HG03039 (cell line): ENCODE measurements at regions not wholly inside any gene's neighbourhood (a gene's known extent, or its start where the extent isn't known, plus 50 kb on each side); places are given as distances from the start of the nearest gene placed in this dataset.
"Not testable (repeated sequence)": the region's sequence is repeated elsewhere in the genome, so short reads cannot be mapped to it uniquely, and the experiment has no call there.

Experiments
- ATAC-seq: cut with Tn5 transposase; IDR thresholded peaks from one replicate; pipeline ENCODE4 v1.9.1; 2021; ENCODE audit warnings: mild to moderate bottlenecking, moderate library complexity; ENCODE audit not compliant: unreplicated experiment

DNA sequence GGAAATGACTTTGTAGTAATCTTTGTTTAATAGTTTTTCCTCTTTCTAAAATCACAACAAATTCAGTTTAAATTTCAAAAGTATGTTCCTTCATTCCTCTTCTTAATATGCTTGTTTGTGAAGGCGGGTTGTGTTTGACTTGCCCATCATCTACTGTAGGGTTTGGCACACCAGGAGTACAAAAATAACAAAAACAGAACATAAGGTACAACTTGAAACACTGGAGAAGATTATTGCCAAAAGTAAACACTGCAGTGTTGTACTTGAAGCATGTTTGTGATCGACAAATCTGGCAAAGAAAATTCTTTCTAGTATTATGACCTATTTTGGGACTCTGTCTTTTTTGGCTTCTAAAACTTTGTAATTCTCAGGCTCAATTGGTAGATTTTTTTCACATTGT lies 518.6 kb downstream of the SLITRK5 start:
- no peak for ATAC-seq

DNA sequence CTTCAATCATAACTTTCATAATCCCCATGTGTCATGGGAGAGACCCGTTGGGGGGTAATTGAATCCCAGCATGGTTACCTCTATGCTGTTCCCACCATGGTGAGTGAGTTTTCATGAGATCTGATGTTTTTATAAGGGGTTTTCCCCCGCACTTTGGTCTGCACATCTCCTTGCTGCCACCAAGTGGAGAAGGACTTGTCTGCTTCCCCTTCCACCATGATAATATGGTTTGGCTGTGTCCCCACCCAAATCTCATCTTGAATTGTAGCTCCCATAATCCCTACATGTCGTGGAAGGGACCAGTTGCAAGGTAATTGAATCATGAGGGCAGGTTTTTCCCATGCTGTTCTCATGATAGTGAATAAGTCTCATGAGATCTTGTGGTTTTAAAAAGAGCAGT lies 524.9 kb downstream of the SLITRK5 start:
- no peak for ATAC-seq

DNA sequence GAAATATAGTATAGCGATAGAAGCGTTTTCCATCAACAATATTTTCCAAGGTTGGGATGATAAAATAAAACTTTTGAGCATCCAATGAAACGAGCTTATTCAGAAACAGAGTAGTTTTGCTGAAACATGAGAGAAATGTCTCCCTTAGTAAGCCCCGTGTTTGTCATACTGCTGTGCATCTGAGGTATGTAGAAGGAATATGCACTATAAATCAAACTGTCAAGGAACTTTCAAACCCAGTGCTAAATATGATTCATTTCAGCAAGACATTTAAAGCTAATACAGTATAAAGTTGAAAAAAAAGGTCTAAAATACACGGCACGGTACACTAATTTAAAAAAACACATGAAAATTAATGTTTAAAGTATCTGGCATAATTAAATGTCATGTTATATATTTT lies 546.2 kb downstream of the SLITRK5 start:
- ATAC-seq: no peak

GRCh38 chr13:88217883-88218282 lies 546.7 kb downstream of the SLITRK5 start:
- ATAC-seq: no peak

DNA sequence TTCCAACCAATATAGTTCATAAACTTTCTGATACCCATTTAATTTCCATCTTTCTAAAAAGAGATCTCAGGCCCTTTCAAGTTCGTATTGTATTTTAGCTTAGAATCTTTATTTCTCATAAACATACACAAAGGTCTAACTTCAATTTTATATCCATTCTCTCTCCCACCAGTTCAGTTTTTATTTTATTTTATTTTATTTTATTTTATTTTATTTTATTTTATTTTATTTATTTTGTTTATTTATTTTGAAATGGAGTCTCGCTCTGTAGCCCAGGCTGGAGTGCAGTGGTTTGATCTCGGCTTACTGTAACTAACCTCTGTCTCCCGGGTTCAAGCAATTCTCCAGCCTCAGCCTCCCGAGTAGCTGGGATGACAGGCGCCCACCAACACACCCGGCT lies 552.8 kb downstream of the SLITRK5 start:
- no peak for ATAC-seq

GRCh38 chr13:88235441-88235840 lies 564.3 kb downstream of the SLITRK5 start:
- no peak for ATAC-seq

GRCh38 chr13:88246239-88246638 lies 575.1 kb downstream of the SLITRK5 start:
- ATAC-seq: no peak

DNA sequence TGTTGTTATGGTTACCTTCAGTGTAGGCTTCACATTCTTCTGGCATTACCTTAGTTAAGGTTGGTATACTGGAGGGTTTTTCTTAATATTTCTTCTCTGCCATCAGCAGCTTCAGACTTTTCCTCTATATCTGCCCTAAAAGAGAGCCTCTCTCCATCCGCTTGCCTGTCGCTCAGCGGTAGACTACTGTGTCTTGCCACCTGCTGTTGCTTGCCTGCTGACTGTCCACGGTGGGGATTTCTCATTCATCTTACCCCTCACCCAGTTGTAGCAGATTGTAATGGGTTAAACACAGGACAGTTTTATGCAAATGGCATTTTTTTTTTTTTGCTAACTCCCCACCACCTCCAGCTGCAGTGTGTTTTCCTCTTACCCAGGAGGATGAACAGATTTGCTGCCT lies 577.2 kb downstream of the SLITRK5 start:
- no peak for ATAC-seq

DNA sequence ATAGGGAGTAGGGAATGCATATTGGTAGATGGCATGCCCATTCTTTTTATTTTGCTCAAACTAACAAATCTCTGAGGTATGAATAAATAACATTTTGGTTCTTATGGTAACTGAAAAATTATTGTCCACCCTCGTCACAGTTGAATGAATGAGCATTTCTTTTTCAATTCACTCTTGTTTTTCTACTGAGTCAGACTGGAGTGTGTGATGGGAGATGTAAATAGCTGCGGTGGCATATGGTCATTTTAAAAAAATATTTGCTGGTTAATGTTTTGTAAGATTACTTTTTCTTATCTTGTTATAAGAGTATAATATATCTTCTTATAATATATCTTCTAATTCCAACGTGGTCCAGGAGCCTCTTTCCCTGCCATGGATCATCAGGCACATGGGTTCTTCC lies 586.5 kb downstream of the SLITRK5 start:
- ATAC-seq: no peak

DNA sequence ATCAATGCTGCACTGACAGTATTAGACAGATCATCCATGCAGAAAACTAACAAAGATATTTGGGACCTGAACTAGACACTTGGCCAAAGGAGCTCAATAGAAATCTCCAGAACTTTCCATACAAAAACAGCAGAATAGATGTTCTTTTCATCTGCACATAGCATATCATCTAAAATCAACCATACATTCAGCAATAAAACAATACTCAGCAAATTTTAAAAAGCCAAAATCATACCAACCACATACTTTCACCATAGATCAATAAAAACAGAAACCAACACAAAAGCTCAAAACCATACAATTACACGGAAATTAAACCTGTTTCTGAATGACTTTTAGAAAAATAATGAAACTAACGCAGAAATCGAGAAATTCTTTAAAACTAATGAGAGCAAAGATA lies 592.6 kb downstream of the SLITRK5 start:
- no peak for ATAC-seq

GRCh38 chr13:88281841-88282240 lies 610.7 kb downstream of the SLITRK5 start:
- no peak for ATAC-seq

DNA sequence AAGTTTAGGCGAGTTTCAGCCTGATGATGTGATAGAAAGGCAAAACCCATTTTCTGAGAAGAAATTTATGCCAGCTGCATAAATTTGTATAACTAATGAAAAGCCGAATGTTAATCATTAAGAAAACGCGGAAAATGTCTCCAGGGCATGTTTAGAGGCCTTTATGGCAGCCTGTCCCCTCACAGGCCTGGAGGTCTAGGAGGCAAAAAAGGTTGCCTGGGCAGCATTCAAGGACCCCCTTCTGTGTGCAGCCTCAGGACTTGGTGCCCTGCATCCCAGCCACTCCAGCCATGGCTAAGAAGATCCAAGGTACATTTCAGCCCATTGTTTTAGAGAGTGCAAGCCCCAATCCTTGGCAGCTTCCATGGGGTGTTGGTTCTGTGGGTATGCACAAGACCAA lies 614.2 kb downstream of the SLITRK5 start:
- ATAC-seq: no peak

DNA sequence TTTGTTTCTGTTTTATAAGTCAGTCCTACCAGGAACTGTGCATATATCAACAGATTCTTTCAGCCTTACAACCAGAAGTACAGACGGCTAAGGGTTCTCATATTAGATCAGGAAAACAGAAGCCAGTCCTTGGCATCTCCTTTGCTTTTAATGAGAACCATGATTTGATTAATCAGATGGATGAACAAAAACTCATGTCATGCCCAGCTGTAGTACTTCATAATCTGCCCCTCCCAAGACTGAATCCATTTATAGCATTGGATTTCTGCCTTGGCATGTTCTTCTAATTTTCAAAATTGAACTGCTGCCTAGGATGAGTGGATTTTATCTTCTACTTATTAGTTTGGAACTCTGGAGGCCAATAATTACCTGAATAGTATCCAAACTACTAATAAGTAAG lies 617.2 kb downstream of the SLITRK5 start:
- no peak for ATAC-seq

DNA sequence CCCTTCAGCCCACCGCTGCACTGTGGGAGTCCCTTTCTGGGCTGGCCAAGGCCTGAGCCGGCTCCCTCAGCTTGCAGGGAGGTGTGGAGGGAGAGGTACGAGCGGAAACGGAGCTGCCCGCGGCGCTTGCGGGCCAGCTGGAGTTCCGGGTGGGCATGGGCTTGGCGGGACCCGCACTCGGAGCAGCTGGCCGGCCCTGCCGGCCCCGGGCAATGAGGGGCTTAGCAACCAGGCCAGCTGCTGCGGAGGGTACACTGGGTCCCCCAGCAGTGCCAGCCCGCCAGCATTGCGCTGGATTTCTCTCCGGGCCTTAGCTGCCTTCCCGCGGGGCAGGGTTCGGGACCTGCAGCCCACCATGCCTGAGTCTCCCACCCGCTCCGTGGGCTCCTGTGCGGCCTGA lies 620.6 kb downstream of the SLITRK5 start:
- not testable (repeated sequence) for ATAC-seq

GRCh38 chr13:88294368-88294767 lies 623.2 kb downstream of the SLITRK5 start:
- ATAC-seq: no peak

GRCh38 chr13:88303157-88303556 lies 632.0 kb downstream of the SLITRK5 start:
- no peak for ATAC-seq

DNA sequence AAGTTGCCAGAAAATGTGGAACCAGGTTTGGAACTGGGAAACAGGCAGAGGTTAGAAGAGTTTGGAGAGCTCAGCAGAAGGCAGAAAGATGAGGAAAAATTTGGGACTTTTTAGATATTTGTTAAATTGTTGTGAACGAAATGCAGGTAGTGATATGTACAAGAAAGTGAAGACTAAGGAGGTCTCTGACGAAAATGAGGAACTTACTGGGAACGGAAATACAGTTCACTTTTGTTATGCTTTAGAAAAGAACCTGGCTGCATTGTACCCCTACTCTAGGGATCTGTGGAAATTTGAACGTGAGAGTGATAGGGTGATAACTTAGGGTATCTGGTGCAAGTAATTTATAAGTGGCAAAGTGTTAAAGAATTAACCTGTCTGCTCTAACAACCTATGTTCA lies 632.4 kb downstream of the SLITRK5 start:
- ATAC-seq: no peak

DNA sequence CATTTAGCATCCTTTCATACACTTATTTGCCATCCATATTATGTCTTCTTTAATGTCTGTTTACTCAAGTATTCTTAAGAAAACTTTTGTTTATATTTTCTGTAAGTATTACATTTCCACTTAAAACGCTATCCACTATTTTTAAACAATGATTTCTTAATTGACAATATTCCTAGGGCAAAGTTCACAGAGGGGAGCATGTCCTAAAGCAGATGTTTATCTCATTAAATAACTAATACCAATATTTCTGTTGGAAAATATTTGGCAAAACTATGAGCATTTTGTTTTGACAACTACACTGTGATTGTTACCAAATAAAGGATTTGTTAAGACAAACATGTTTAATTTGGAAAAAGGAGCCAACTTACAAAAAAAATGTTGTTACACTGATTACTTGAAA lies 643.3 kb downstream of the SLITRK5 start:
- ATAC-seq: no peak

DNA sequence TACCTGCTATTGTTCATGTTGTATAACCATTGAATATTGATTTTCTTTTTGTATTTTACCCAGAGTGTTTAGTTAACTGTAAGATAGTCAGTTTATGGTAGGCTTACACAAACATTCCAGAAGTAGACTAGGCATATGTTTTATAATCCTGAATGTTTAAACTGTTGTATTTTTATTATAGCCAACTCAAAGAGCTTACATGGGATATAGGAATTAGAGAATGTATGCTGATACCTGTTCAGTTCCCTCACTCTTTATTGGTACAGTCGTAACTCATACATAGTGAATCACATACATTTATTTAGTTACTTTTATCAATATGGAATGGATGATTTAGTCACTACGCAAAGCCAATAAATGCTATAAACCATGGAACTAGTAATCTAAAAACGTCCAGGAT lies 657.9 kb downstream of the SLITRK5 start:
- ATAC-seq: no peak

GRCh38 chr13:88339271-88339741 lies 668.1 kb downstream of the SLITRK5 start:
- no peak for ATAC-seq

DNA sequence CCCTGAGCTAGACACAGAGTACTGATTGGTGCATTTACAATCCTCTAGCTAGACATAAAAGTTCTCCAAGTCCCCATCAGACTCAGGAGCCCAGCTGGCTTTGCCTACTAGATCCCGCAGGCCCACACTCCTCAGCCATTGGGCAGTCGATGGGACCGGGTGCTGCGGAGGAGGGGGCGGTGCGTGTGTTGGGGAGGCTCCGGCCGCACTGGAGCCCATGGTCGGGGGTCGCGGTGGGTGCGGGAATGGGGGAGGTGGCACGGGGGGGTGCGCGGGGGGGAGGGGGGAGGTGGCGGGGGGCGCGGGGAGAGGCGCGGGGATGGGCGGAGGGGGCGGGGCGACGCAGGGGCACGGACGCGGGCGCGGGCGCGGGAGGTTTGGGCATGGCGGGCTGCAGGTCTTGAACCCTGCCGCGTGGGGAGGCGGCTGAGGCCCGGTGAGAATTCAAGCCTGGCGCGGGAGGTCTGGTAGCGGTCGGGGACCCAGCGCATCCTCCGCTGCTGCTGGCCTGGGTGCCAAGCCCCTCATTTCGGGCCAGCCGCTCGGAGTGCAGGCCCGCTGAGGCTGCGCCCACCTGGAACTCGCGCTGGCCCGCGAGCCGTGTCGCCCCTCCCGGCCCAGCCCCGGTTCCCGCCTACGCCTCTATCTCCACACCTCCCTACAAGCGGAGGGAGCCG lies 674.1 kb downstream of the SLITRK5 start:
- no peak for ATAC-seq

- ATAC-seq: no peak
These were observed 689.6 kb downstream of the SLITRK5 start for GRCh38 chr13:88360761-88361160.

DNA sequence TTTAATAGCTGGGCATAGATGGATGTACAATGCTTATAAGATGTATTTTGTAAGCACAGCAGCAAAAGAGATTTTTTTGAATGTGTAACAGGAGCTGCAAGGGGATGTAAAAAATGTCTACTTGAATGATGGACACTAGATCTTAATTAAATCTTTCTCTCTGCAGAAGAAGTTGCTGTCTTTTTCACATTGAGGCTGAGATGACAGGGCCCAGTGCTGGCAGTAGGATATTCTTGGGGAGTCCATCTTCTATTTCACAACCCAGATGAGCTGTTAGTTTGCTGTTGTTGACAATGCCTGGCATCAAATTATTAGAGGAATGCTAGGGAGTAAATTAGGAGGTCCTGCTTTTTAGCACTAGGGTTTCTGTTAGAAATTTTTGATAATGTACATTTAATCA lies 698.7 kb downstream of the SLITRK5 start:
- no peak for ATAC-seq
